Caki2 (cell line): ENCODE measurements at regions not wholly inside any gene's neighbourhood (a gene's known extent, or its start where the extent isn't known, plus 50 kb on each side); places are given as distances from the start of the nearest gene placed in this dataset.
A peak's percentile ranks its signal among the peaks of the same experiment; 100 is the strongest.
"Not testable (repeated sequence)": the region's sequence is repeated elsewhere in the genome, so short reads cannot be mapped to it uniquely, and the experiment has no call there.

Experiments
- DNase-seq: peaks from one replicate; pipeline ENCODE4 v3.0.0-alpha.2; 2015; ENCODE audit warnings: low read depth
- in situ Hi-C: cut with HindIII; loops from 2 replicates; pipeline ENCODE4 v1.10.0; 2016; ENCODE audit warnings: low sequenced_read_pairs, low pct_unique_long_range_greater_than_20kb, mixed read lengths

DNA sequence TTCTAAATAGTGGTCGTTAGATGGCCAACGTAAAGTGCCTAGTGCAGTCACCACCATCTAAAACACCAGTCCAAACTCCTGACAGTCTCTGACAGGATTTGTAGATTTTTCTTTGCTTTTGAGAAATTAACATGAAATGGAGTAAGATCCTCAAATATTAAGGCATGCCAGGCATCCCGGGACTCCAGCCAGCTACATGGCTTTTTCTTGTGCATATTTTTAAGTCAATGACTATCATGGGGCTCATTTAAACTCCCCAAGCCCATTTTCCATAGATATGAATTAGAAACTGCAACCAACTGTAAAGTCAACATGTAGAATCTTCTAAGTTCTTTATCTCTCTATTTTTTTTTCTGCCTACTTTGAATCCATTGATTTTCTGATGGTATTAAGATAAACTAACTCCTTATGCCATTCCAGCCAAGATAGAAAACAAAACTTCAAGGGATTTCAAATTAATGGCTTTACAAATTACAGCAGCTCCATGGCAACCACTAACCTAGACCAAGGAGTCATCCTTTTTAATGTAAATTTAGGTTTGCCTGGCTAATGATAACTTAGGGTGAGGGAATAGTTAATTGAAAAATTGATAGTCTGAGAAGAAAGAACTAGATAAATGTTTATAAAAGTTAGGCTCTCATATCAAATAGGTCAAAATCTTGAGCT is 764.1 kb upstream of the NXPH2 start:
- in situ Hi-C loops = no loop called here
- no peak for DNase-seq

DNA sequence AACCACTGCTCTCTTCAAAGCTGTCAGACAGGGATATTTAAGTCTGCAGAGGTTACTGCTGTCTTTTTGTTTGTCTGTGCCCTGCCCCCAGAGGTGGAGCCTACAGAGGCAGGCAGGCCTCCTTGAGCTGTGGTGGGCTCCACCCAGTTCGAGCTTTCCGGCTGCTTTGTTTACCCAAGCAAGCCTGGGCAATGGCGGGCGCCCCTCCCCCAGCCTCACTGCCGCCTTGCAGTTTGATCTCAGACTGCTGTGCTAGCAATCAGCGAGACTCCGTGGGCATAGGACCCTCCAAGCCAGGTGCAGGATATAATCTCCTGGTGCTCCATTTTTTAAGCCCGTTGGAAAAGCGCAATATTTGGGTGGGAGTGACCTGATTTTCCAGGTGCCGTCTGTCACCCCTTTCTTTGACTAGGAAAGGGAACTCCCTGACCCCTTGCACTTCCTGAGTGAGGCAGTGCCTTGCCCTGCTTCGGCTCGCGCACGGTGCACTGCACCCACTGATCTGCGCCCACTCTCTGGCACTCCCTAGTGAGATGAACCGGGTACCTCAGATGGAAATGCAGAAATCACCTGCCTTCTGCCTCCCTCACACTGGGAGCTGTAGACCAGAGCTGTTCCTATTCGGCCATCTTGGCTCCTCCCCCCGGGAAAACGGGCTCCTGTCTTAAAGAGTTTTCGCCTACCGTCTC is 758.3 kb upstream of the NXPH2 start:
- DNase-seq, in situ Hi-C loops: not testable (repeated sequence)

DNA sequence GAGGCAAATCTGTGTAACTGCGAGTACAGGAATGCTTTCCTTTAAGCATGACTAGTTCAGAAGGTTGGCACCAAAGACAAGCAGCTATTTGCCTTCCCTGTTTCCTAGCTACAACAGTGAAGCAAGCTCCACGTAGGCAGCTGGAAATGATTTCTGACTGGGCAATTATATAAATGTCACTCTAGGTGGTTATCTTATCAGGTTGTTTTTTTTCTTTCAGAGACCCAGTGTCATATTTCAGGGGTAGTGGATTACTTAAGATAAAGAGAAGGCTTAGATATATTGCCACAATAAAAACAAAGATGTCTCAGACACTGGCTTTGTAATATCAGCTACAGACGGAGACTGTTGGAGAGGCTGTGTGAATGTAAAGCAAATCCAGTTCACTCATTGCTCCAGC is 748.9 kb upstream of the NXPH2 start:
- in situ Hi-C loops = no loop called here

DNA sequence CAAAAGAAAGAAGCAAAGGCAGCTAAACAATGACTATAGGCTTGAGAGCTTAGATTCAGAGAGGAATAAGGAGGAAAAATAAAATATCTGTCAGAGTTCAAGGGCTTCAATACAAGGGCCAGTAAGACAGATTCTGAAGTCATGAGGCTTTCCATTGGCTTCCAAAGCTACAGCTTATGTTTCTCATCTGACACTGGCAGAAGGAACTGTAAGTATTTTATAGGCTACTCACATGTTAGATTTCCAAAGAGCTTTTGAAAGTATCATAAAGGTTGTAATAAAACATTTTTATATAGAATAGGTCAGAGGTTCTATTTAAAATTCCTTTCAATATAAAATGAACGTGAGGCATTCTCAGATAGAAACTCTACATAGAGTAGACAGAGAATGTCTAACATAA is 746.6 kb upstream of the NXPH2 start:
- no peak for DNase-seq
- in situ Hi-C loops = no loop called here

More for the DNA sequence above, 748.9 kb upstream of the NXPH2 start:
- DNase-seq = peak; percentile 3

DNA sequence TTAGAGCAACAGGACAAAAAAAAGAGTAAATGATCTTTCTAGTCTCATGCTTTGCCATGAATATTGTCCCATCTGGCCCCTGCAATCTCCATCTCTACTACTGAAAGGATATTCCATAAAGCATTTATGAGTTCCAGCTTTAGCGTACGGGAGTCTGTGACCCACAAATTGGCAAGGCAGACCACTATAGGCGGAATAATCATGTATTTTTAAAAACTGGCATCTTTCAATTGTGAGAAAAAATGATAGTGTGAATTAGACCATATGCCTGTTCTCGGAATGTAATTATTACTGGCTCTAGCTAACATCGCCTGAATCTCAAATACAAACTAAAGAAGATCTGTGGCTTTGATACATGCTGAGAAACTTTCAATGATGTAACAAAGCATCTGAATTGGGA is 738.1 kb upstream of the NXPH2 start:
- no peak for DNase-seq
- in situ Hi-C loops = no loop called here

DNA sequence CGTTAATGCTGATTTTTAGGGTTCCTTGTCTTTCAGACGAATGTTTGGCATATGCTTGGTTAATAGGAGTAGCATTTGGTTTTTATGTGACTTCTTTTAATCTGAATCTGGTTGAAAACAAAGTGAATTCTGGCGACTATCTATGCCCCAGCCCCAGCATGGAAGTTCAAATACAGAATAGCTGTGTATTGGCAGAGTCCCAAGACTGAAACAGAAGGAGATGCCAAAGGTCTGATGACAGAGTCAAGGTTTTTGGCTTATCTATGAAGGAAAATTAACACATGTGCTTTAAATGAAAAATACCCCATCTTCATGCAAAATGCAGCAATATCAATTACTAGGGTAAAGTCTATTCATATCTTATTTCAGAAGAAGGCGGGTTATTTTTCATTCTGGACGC is 734.8 kb upstream of the NXPH2 start:
- in situ Hi-C loops = no loop called here
- DNase-seq = no peak

DNA sequence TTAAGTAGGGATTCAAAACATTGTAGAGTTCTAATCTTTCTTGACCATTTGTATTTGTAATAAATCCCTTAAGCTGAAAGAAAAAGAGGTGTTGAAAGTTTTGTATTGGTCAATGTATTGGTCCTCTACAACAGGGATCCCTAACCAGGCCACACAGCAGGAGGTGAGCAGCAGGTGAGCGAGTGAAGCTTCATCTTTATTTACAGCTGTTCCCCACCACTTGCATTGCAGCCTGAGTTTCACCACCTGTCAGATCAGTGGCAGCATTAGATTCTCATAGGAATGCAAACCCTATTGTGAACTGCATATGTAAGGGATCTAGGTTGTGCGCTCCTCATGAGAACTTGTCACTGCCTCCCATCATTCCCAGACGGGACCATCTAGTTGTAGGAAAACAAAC is 715.7 kb upstream of the NXPH2 start:
- in situ Hi-C loops = no loop called here

DNA sequence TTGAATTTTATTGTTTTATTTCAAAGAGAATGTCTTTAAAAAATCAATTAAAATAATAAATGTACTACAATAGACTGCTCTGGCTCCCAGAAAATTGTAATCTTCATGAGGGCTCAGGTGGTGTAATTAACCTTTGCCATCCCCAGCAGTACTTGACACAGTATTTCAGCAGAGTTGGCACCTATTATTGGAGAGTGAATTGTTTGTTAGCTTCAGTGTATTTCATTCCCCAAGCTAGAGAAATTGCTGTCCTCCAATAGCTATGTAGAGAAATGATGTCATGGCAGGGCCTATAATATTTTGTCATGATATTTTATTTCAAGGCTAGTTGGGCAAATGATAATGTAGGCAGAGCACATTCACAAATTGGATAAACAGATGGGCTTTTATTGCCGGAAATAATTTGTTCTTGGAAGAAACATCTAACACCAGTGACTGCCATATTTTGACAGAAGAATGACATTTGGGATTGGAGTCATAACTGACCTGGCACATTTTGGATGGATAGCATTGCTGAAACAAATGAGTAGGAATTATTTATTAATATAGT is 712.0 kb upstream of the NXPH2 start:
- in situ Hi-C loops = no loop called here
- DNase-seq = no peak

More for the DNA sequence above, 715.7 kb upstream of the NXPH2 start:
- DNase-seq = no peak

DNA sequence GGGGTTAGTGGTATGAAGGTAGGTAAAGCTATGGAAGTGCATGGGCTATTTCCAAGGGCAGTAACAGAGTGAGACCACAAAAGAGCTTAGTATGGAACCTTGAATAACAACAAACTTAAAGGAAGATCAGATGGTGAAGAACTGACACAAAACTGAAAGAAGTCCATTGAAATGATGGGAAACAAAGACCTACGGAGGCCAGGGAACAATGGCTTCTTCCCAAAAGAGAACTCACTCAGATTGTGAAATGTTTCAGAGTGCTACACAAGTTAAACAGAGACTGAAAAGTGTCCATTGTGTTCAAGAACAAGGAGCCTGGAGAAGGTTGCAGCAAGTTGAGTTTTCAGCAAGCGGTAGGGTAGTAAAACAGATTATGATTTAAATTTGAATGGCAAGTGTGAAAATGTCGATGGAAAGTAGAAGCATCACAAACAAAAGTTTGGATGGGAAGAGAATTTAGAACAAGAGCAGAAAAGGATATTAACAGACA is 700.0 kb upstream of the NXPH2 start:
- in situ Hi-C loops = no loop called here
- no peak for DNase-seq

DNA sequence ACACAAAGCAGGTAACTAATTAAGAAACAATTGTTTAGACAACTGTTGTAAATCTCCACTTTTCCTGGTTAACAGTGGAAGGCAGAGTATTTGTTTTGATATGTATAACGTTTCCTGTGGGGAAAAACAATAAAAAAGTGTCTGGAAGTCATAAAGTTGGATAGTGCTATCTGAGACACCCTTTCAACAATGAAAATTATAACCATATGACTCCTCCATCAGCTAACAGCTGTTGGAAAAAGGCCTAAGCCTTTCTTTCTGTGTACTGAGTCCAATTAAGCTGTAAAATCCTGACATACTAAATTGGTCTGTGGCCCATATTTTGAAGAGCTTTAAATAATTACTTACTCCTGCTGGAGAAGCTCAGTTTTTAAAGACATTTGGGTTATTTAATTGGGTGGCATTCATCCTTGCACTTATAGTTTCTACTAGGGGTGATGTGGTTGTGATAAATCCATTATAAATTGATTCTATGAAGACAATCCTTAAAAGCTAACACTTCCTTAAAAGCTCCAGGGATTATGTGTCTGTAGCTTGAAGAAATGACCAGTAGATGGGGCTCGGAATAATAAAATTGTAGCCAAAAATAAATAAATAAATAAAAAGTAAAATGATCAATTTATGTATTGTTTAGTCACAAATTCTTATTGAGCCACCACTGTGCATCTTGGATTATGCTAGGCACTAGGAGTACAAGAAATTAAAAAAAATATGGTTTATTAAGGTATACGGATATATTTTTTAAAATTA is 698.1 kb upstream of the NXPH2 start:
- in situ Hi-C loops = no loop called here
- no peak for DNase-seq

DNA sequence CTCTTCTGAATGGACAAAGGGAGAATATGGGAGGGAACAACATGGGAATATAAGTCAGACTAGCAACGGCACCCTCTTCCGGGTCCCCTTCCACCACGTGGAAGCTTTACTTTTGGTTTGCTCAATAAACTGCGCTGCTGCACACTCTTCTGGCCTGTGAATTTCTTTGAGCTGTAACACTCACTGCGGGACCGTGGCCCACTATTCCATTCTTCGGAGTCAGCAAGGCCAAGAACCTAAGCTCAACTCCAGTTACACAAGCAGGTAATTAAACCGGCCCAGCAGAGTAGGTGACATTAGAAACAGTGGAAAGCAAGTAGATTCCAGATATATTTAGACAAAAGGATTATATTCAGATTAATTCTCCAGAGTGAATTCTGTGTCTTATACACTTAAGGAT is 697.4 kb upstream of the NXPH2 start:
- DNase-seq = no peak
- in situ Hi-C loops = no loop called here

DNA sequence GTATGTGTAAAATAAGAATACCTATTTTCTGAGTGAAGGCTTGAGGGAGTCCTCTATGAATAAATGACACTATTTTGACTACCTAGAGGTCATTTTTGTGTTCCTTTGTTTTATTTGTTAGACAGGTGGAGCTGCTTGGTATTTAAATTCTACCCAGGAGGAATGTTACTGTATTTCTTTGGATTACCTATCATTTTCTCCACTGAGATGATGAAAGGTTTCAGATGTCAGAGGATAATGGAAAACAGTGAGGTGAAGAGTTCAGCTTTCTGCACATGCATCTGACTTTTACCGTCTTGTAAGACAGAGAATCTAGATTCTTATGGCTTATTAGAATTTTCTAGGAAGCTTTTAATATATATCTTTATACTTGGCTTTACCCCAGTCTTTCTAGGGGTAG is 689.8 kb upstream of the NXPH2 start:
- in situ Hi-C loops = no loop called here

DNA sequence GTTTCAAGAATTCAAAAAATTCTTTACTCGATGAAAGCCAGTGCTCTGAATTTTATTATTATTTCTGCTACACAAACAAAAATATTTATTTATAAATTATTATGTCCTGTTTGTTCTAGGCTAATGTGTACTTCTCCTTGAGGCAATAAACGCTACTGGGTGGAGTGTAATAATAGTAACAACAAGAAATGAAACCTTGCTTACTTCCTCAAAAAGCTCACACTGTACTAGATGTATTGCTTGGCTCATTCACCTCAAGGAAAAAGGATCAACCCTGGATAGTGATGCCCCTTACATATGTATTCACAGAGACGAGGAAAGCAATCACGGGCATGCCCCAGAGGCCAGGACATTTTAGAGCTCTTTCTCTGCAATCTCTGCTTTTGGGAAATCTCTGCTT is 685.6 kb upstream of the NXPH2 start:
- DNase-seq = no peak
- in situ Hi-C loops = no loop called here

More for the DNA sequence above, 689.8 kb upstream of the NXPH2 start:
- no peak for DNase-seq

DNA sequence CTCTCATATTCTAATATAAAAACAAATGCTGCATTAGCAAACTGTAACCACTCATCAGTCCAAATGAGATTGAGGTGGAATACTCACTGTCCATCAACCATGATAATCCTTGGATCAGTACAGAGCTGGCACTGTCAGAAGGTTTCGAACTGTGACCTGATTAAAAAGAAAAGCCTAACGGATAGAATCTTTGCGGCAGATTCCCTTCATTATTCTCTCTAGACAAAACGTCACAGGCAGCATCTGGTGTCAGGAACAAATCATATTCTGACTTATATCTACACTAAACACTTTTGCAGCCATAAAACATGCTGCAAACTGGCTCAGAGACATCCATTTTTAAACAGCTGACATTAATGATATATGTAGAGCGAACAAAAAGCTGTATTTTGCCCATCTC is 677.7 kb upstream of the NXPH2 start:
- no peak for DNase-seq
- in situ Hi-C loops = no loop called here

DNA sequence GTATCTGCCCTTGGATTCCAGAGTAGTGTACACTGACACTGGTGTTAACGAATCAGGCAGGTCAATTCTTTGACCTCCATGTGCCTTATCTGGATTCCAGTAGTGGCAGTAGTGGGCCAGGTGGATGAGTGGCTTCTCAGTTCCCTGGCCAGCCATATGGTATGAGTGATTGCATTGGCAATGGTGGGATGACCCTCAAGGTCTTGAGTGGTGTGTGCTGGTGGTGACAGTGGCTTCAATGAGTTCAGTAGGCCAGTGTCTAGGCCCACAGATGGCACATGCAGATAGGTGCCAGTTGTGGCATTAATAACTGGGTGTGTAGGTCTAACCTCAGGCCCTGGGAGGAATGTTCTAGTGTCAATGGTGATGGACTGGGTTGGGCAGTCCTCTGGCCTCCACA is 674.1 kb upstream of the NXPH2 start:
- no peak for DNase-seq
- in situ Hi-C loops = no loop called here

DNA sequence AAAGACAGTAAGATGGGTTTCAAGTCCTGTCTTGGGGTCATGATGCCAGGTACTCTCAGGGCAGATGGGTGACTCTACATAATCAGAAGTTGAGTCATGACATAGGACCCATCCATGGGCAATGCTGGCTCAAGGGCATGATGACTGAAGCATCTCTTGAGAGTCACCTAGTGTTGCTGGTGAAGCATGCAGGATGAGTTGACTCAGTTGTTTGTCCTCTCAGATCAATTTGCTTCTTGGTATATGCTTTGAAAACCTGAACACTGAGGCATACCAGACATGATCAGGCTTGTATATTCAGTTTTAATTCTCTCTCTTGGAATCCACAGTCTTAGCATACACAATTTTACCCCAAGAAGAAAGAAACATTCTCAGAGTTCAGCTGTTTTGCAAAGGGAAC is 658.9 kb upstream of the NXPH2 start:
- in situ Hi-C loops = no loop called here
- DNase-seq = no peak

DNA sequence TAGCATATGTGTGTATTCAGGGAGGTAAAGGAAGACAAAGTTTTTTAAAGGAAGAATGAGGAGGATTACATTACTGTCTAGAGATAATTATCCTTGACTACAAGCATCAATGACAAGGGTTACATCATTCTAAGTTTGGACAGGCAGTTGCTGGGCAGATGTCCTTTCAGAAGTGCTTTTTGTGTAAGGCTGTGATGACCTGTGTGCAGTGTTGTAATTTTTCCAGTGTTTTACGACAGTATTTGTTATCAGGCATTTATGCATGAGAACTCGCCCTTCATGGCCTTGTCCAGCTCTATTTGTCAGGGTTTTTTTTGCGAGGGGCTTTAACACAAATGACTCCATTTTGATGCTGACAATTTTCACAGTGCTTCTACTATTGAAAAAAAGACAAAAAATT is 658.3 kb upstream of the NXPH2 start:
- DNase-seq = no peak
- in situ Hi-C loops = no loop called here

DNA sequence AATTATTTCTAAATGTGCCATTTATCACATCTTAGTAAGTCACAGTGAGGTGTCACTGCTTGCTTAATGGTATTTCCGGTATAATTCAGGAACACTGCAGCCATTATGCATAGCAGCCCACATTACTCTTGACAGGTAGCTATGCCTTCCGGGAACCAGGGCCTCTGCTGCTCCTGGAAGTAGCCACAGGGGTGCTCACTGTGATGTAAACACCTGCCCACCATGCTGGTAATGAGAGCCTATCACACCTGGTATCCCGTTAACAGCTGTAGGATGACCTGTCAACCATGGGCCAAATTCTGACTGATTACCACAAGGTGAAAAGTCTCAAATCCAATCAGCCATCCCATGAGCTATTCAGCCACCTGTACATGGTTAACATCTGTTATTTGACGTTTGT is 647.0 kb upstream of the NXPH2 start:
- DNase-seq = no peak
- in situ Hi-C loops = no loop called here

DNA sequence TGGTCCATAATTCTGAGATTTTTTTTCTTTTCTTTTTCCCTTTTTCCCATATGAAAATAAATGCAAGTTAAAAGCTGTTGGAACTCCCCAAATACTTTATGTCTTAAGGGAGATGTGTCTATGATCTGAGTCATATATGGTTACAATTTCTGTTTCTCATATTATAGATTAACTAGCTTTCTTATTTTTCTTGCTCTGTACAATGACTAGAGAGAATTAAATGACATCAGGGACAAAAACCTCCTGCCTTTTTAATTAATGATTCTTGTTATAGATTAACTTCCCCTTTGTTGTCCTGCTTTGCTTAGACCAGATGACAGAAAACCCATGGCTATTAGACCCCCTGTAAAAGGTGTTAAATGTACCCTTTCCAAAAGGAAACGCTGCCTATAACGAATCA is 643.9 kb upstream of the NXPH2 start:
- no peak for DNase-seq
- in situ Hi-C loops = no loop called here
